Endothelial cell of umbilical vein (primary cell): ENCODE measurements at regions not wholly inside any gene's neighbourhood (a gene's known extent, or its start where the extent isn't known, plus 50 kb on each side); places are given as distances from the start of the nearest gene placed in this dataset.

Source experiments
- BruUV-seq: library from RNA; stranded (reverse); fragments of 400-500 nt; replicated peaks from 2 replicates; lab custom pipeline; 2021; lab: Mats Ljungman, UMichigan
- CTCF ChIA-PET: fragments of 300-600, 350-600 bp; sonication (Branson Sonifier 250); formaldehyde crosslinking; loops from one replicate; lab custom pipeline; 2021; ENCODE audit warnings: antibody characterized with exemption, inconsistent platforms; lab: Charles Lee
- POLR2A ChIA-PET: fragments of 300-600, 350-600 bp; sonication (Branson Sonifier 250); formaldehyde crosslinking; loops from one replicate; lab custom pipeline; 2021; ENCODE audit warnings: antibody characterized with exemption, inconsistent platforms; lab: Charles Lee
- DNase-seq: peaks from one replicate; pipeline ENCODE4 v3.0.0-alpha.2; 2011; ENCODE audit warnings: low read depth, low spot score
- FAIRE-seq: peaks from 2 replicates; lab custom pipeline; 2011; peaks lifted over from hg19 to GRCh38; lab: Jason Lieb, UNC
- H2AFZ ChIP-seq: 2 replicates; pipeline ENCODE4 v1.6.0; 2012; ENCODE audit warnings: low read depth, low read length, control low read depth, inconsistent platforms
- H3K27ac ChIP-seq: 2 replicates; pipeline ENCODE4 v1.5.1; 2011; ENCODE audit warnings: low read depth, mild to moderate bottlenecking, control low read depth, low read length, moderate library complexity; ENCODE audit not compliant: insufficient read depth
- H3K27me3 ChIP-seq, 2 experiments: 2 replicates each; pipeline versions ENCODE4 v1.6.0 to v1.6.1; 2011; ENCODE audit warnings: low read length in 2 of 2, mixed read lengths in 1 of 2; ENCODE audit not compliant: control insufficient read depth in 2 of 2, insufficient read depth in 2 of 2
- H3K36me3 ChIP-seq, 2 experiments: 2 replicates in 1 of 2; 3 replicates in 1 of 2; pipeline ENCODE4 v1.5.1; 2011; ENCODE audit warnings: low read length in 2 of 2, mild to moderate bottlenecking in 1 of 2, moderate library complexity in 1 of 2; ENCODE audit not compliant: control insufficient read depth in 2 of 2, insufficient read depth in 2 of 2; ENCODE audit errors: extremely low read depth in 1 of 2
- H3K4me1 ChIP-seq: 3 replicates; pipeline ENCODE4 v1.5.1; 2011; ENCODE audit warnings: mild to moderate bottlenecking, low read length; ENCODE audit not compliant: control insufficient read depth, insufficient read depth; ENCODE audit errors: extremely low read depth
- H3K4me2 ChIP-seq: 2 replicates; pipeline ENCODE4 v1.6.1; 2011; ENCODE audit warnings: low read length, control low read depth, mixed read lengths; ENCODE audit not compliant: insufficient read depth
- H3K4me3 ChIP-seq, 3 experiments: fragments of 200-600 bp in 1 of 3; sonication (generic), shearing (Covaris generic) in 1 of 3; replicated peaks in 1 of 3; 2 replicates each; pipeline ENCODE4 v1.5.1; 2011 to 2016; ENCODE audit warnings: control low read depth in 3 of 3, low read length in 3 of 3, mild to moderate bottlenecking in 2 of 3, inconsistent platforms in 1 of 3, low read depth in 1 of 3, moderate library complexity in 1 of 3; ENCODE audit not compliant: insufficient read depth in 1 of 3
- H3K79me2 ChIP-seq: 2 replicates; pipeline ENCODE4 v1.6.0; 2012; ENCODE audit warnings: low read length, inconsistent platforms; ENCODE audit not compliant: control insufficient read depth, insufficient read depth
- H3K9ac ChIP-seq: replicated peaks from 2 replicates; pipeline ENCODE3; 2011; ENCODE audit warnings: low read length, control low read depth; ENCODE audit not compliant: insufficient read depth; ENCODE audit errors: extremely low read depth
- H3K9me1 ChIP-seq: replicated peaks from 3 replicates; pipeline ENCODE4 v1.6.0; 2011; ENCODE audit warnings: mild to moderate bottlenecking, low read length; ENCODE audit not compliant: control insufficient read depth, insufficient read depth; ENCODE audit errors: extremely low read depth
- H3K9me3 ChIP-seq: replicated peaks from 2 replicates; pipeline ENCODE4 v1.5.1; 2012; ENCODE audit warnings: low read length, inconsistent platforms; ENCODE audit not compliant: control insufficient read depth, insufficient read depth
- H4K20me1 ChIP-seq: replicated peaks from 2 replicates; pipeline ENCODE3; 2011; ENCODE audit warnings: mild to moderate bottlenecking, low read length; ENCODE audit not compliant: control insufficient read depth, insufficient read depth; ENCODE audit errors: extremely low read depth
- CTCF ChIP-seq, 2 donors: IDR thresholded peaks; 1 replicate in 1 of 2; 2 replicates in 1 of 2; pipeline ENCODE4 v1.5.1; 2011; ENCODE audit warnings: low read length in 2 of 2, mild to moderate bottlenecking in 2 of 2, moderate library complexity in 2 of 2, control low read depth in 1 of 2, inconsistent platforms in 1 of 2, low read depth in 1 of 2; ENCODE audit not compliant: insufficient read depth in 1 of 2; ENCODE audit errors: extremely low read depth in 1 of 2
- EZH2 ChIP-seq: IDR thresholded peaks from 2 replicates; pipeline ENCODE4 v1.6.1; 2012; ENCODE audit warnings: borderline replicate concordance, low read depth, mild to moderate bottlenecking, moderate library complexity, low read length, inconsistent platforms; ENCODE audit not compliant: severe bottlenecking
- FOS ChIP-seq: IDR thresholded peaks from 2 replicates; pipeline ENCODE4 v1.6.1; 2011; ENCODE audit warnings: mild to moderate bottlenecking, low read length, moderate library complexity, borderline replicate concordance; ENCODE audit not compliant: insufficient read depth
- GATA2 ChIP-seq: IDR thresholded peaks from 2 replicates; pipeline ENCODE4 v1.7.0; 2011; ENCODE audit warnings: low read depth, mild to moderate bottlenecking, moderate library complexity, mixed read lengths, low read length; ENCODE audit not compliant: insufficient read length, insufficient read depth
- JUN ChIP-seq: IDR thresholded peaks from 2 replicates; pipeline ENCODE4 v1.6.1; 2011; ENCODE audit warnings: borderline replicate concordance, low read depth; ENCODE audit not compliant: insufficient read length, insufficient read depth
- MAX ChIP-seq: IDR thresholded peaks from 2 replicates; pipeline ENCODE4 v1.6.1; 2011; ENCODE audit not compliant: insufficient read depth, insufficient read length
- MYC ChIP-seq: IDR thresholded peaks from one replicate; pipeline ENCODE4 v1.6.1; 2011; ENCODE audit warnings: mild to moderate bottlenecking, low read depth, low read length
- POLR2A ChIP-seq: IDR thresholded peaks from 2 replicates; pipeline ENCODE4 v1.6.1; 2012; ENCODE audit warnings: low read depth, mild to moderate bottlenecking, control low read depth, low read length
- POLR2AphosphoS5 ChIP-seq: IDR thresholded peaks from 2 replicates; pipeline ENCODE4 v1.6.1; 2012; ENCODE audit warnings: low read depth, mild to moderate bottlenecking, control low read depth, low read length, moderate library complexity; ENCODE audit not compliant: insufficient read depth
- dilution Hi-C: fragments of 300-500 bp; cut with MboI; formaldehyde crosslinking; loops from one replicate; pipeline ENCODE4 v1.15.0; 2019; ENCODE audit warnings: low sequenced_read_pairs; ENCODE audit not compliant: extremely low pct_ligation_motif_present
- intact Hi-C: fragments of 100-400 bp; cut with micrococcal nuclease; formaldehyde crosslinking; loops from one replicate; pipeline ENCODE4 v1.10.0; 2022

GRCh38 chr15:66956672-66957430 lies 108.6 kb upstream of the SMAD3 start:
- H3K9me1 ChIP-seq, result no peaks in the 10 kb centered on the region
- peaks cover 24% of the 10 kb centered on the region for H3K4me1 ChIP-seq
- H4K20me1 ChIP-seq, result no peaks in the 10 kb centered on the region
- CTCF ChIA-PET, result interaction anchor here (1.1 to 2.1 kb wide), 2 partner anchors 11 to 225 kb away, joined by 3 to 5 read pairs; no protein-coding TSS in a partner anchor
- peak overlapping the region; percentile 42 for H3K4me2 ChIP-seq
- FAIRE-seq, result no peak
- intact Hi-C loops, result loop anchor here (1.0 to 5.0 kb wide), 5 partner anchors 26 to 220 kb away; no protein-coding TSS in a partner anchor
- TSS peak; percentile 27 for BruUV-seq
- no peaks in the 10 kb centered on the region for H3K9me3 ChIP-seq
- no peaks in the 10 kb centered on the region for H3K27me3 ChIP-seq
- dilution Hi-C loops, result no loop called here
- peak overlapping the region; percentile 19 for H3K9ac ChIP-seq
- no peak overlapping the region for H3K4me3 ChIP-seq
- peak overlapping the region; percentile 17 for H2AFZ ChIP-seq
- H3K27ac ChIP-seq, result peak overlapping the region; percentile 59
- POLR2A ChIA-PET, result no interaction called here
- H3K79me2 ChIP-seq, result no peaks in the 10 kb centered on the region
- TF ChIP-seq CTCF (IDR thresholded peaks at IDR 0.05; ENCODE audit: extremely low read depth in 1 of 2, insufficient read depth in 1 of 2, low read depth in 1 of 2, low read length in 2 of 2) (no peak), MAX (no peak), JUN (no peak), POLR2A (no peak), GATA2 (no peak), MYC (no peak), EZH2 (no peak), FOS (no peak), POLR2AphosphoS5 (no peak)
- H3K36me3 ChIP-seq, result no peaks in the 10 kb centered on the region
- no peak for DNase-seq
